SK-N-SH treated with all-trans-retinoic acid at 6 μM for 48 hours (cell line): ENCODE measurements at regions not wholly inside any gene's neighbourhood (a gene's known extent, or its start where the extent isn't known, plus 50 kb on each side); places are given as distances from the start of the nearest gene placed in this dataset.

ENCODE experiments used
- ATAC-seq: fragments of 200-7000 bp; cut with Tn5 transposase; 3 replicates; pipeline ENCODE4 v1.9.1; 2020; ENCODE audit warnings: mild to moderate bottlenecking, moderate library complexity
- ARNTL ChIP-seq: fragments of 450-650 bp; formaldehyde crosslinking; IDR thresholded peaks from 2 replicates; pipeline ENCODE4 v1.5.0; 2020; ENCODE audit warnings: low read depth, mild to moderate bottlenecking, moderate library complexity, borderline replicate concordance
- BACH2 ChIP-seq: fragments of 250-450 bp; sonication (Bioruptor Pico); IDR thresholded peaks from 2 replicates; pipeline ENCODE4 v1.9.0; 2021; ENCODE audit warnings: mild to moderate bottlenecking, borderline replicate concordance
- CSDC2 ChIP-seq: fragments of 250-450 bp; sonication (Bioruptor Pico); IDR thresholded peaks from 2 replicates; pipeline ENCODE4 v1.5.0; 2020; ENCODE audit warnings: mild to moderate bottlenecking, moderate library complexity
- ESRRG ChIP-seq: fragments of 250-450 bp; sonication (Bioruptor Pico); IDR thresholded peaks from 2 replicates; pipeline ENCODE4 v1.6.1; 2021; ENCODE audit warnings: mild to moderate bottlenecking
- GLIS3 ChIP-seq: fragments of 250-450 bp; sonication (Bioruptor Pico); IDR thresholded peaks from 2 replicates; pipeline ENCODE4 v1.5.0; 2020; ENCODE audit warnings: mild to moderate bottlenecking, moderate library complexity
- ISL1 ChIP-seq: fragments of 250-450 bp; sonication (Bioruptor Pico); IDR thresholded peaks from 2 replicates; pipeline ENCODE4 v2.1.2; 2022; ENCODE audit warnings: mild to moderate bottlenecking, moderate library complexity
- OSR1 ChIP-seq: fragments of 250-450 bp; sonication (Bioruptor Pico); IDR thresholded peaks from 2 replicates; pipeline ENCODE4 v1.8.0; 2022; ENCODE audit warnings: moderate library complexity, mild to moderate bottlenecking, inconsistent platforms
- PPARA ChIP-seq: fragments of 250-450 bp; sonication (Bioruptor Pico); IDR thresholded peaks from 2 replicates; pipeline ENCODE4 v1.5.0; 2020; ENCODE audit warnings: mild to moderate bottlenecking, borderline replicate concordance
- RARB ChIP-seq: fragments of 250-450 bp; sonication (Bioruptor Pico); IDR thresholded peaks from 2 replicates; pipeline ENCODE4 v1.8.0; 2021; ENCODE audit warnings: mild to moderate bottlenecking, moderate library complexity
- SNAI2 ChIP-seq: fragments of 250-450 bp; sonication (Bioruptor Pico); IDR thresholded peaks from 2 replicates; pipeline ENCODE4 v1.5.0; 2020; ENCODE audit warnings: mild to moderate bottlenecking, moderate library complexity
- TCF4 ChIP-seq: fragments of 250-450 bp; sonication (Bioruptor Pico); IDR thresholded peaks from 2 replicates; pipeline ENCODE4 v1.8.0; 2021; ENCODE audit warnings: mild to moderate bottlenecking, moderate library complexity, borderline replicate concordance
- TOX ChIP-seq: fragments of 250-450 bp; sonication (Bioruptor Pico); IDR thresholded peaks from 2 replicates; pipeline ENCODE4 v1.8.0; 2021; ENCODE audit warnings: mild to moderate bottlenecking, moderate library complexity, borderline replicate concordance
- ZC3H10 ChIP-seq: fragments of 250-450 bp; sonication (Bioruptor Pico); IDR thresholded peaks from 2 replicates; pipeline ENCODE4 v1.5.1; 2021; ENCODE audit warnings: mild to moderate bottlenecking, moderate library complexity
- ZFP30 ChIP-seq: fragments of 450-650 bp; formaldehyde crosslinking; IDR thresholded peaks from 2 replicates; pipeline ENCODE4 v1.5.0; 2022; ENCODE audit warnings: mild to moderate bottlenecking, moderate library complexity
- ZNF565 ChIP-seq: fragments of 450-650 bp; formaldehyde crosslinking; conservative IDR thresholded peaks from 2 replicates; pipeline ENCODE4 v1.5.0; 2020; ENCODE audit warnings: low read depth, mild to moderate bottlenecking, moderate library complexity
- ZNF70 ChIP-seq: fragments of 450-650 bp; formaldehyde crosslinking; IDR thresholded peaks from 2 replicates; pipeline ENCODE4 v1.5.0; 2020; ENCODE audit warnings: mild to moderate bottlenecking, moderate library complexity
- ZNF8 ChIP-seq: fragments of 450-650 bp; formaldehyde crosslinking; IDR thresholded peaks from 2 replicates; pipeline ENCODE4 v1.5.0; 2020; ENCODE audit warnings: mild to moderate bottlenecking, moderate library complexity
- TF ChIP-seq, protein P1 (sequence below): fragments of 250-450 bp; sonication (Bioruptor Pico); IDR thresholded peaks from 2 replicates; pipeline ENCODE4 v1.5.0; 2020; ENCODE audit warnings: mild to moderate bottlenecking, moderate library complexity
- TF ChIP-seq, protein P2 (sequence below): fragments of 250-450 bp; sonication (Bioruptor Pico); IDR thresholded peaks from 2 replicates; pipeline ENCODE4 v1.5.1; 2020; ENCODE audit warnings: low read depth, mild to moderate bottlenecking, moderate library complexity
- TF ChIP-seq, protein P3 (sequence below): fragments of 250-450 bp; sonication (Bioruptor Pico); IDR thresholded peaks from 2 replicates; pipeline ENCODE4 v1.5.1; 2021; ENCODE audit warnings: mild to moderate bottlenecking, moderate library complexity
- TF ChIP-seq, protein P4 (sequence below): fragments of 250-450 bp; sonication (Bioruptor Pico); IDR thresholded peaks from 2 replicates; pipeline ENCODE4 v1.8.0; 2021; ENCODE audit warnings: low read depth, mild to moderate bottlenecking, moderate library complexity, borderline replicate concordance
- TF ChIP-seq, protein P5 (sequence below): fragments of 250-450 bp; sonication (Bioruptor Pico); IDR thresholded peaks from 2 replicates; pipeline ENCODE4 v1.8.0; 2020; ENCODE audit warnings: mild to moderate bottlenecking, moderate library complexity, borderline replicate concordance

DNA sequence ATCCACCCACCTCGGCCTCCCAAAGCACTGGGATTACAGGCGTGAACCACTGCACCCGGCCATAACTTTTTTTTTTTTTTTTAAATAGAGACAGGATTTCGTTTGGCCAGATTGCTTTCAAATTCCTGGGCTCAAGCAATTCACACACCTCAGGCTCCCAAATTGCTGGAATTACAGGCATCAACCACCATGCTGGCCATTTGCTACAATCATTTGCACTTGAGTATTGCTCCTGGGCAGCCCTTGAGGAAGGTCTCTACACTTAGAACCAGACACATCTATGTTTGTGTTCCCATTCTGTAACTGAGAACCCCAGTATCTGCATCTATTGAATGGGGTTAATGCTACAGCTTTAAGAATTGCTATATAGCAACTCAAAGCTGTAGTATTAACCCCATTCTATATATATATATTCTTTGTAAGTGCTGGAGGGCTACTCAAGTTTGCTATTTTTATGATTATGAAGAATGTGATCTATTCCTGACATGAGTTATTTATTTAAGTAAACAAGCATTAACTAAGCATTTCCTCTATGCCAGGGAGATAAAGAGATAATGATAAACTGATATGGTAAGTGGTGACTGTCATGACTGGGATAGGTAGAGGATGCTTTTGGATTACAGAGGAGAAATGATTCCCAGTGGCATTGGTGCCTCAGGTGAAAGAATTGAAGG, 496.5 kb upstream of the TNC start:
- TF ChIP-seq, protein P1, sequence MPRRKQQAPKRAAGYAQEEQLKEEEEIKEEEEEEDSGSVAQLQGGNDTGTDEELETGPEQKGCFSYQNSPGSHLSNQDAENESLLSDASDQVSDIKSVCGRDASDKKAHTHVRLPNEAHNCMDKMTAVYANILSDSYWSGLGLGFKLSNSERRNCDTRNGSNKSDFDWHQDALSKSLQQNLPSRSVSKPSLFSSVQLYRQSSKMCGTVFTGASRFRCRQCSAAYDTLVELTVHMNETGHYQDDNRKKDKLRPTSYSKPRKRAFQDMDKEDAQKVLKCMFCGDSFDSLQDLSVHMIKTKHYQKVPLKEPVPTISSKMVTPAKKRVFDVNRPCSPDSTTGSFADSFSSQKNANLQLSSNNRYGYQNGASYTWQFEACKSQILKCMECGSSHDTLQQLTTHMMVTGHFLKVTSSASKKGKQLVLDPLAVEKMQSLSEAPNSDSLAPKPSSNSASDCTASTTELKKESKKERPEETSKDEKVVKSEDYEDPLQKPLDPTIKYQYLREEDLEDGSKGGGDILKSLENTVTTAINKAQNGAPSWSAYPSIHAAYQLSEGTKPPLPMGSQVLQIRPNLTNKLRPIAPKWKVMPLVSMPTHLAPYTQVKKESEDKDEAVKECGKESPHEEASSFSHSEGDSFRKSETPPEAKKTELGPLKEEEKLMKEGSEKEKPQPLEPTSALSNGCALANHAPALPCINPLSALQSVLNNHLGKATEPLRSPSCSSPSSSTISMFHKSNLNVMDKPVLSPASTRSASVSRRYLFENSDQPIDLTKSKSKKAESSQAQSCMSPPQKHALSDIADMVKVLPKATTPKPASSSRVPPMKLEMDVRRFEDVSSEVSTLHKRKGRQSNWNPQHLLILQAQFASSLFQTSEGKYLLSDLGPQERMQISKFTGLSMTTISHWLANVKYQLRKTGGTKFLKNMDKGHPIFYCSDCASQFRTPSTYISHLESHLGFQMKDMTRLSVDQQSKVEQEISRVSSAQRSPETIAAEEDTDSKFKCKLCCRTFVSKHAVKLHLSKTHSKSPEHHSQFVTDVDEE, result no peak
- TF ChIP-seq, protein P2, sequence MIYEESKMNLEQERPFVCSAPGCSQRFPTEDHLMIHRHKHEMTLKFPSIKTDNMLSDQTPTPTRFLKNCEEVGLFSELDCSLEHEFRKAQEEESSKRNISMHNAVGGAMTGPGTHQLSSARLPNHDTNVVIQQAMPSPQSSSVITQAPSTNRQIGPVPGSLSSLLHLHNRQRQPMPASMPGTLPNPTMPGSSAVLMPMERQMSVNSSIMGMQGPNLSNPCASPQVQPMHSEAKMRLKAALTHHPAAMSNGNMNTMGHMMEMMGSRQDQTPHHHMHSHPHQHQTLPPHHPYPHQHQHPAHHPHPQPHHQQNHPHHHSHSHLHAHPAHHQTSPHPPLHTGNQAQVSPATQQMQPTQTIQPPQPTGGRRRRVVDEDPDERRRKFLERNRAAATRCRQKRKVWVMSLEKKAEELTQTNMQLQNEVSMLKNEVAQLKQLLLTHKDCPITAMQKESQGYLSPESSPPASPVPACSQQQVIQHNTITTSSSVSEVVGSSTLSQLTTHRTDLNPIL (CRISPR knock-in tag), result no peak
- no peak for TF ChIP-seq ZNF8
- TF ChIP-seq CSDC2 (CRISPR knock-in tag), result no peak
- TF ChIP-seq SNAI2 (CRISPR knock-in tag), result no peak
- no peak for TF ChIP-seq PPARA (CRISPR knock-in tag)
- TF ChIP-seq GLIS3 (CRISPR knock-in tag), result no peak
- no peak for TF ChIP-seq ZC3H10 (CRISPR knock-in tag)
- no peak for TF ChIP-seq ARNTL
- TF ChIP-seq ISL1 (CRISPR knock-in tag), result no peak
- TF ChIP-seq ZFP30, result no peak
- TF ChIP-seq ESRRG (CRISPR knock-in tag), result no peak
- no peak for TF ChIP-seq TOX (CRISPR knock-in tag)
- TF ChIP-seq, protein P3, sequence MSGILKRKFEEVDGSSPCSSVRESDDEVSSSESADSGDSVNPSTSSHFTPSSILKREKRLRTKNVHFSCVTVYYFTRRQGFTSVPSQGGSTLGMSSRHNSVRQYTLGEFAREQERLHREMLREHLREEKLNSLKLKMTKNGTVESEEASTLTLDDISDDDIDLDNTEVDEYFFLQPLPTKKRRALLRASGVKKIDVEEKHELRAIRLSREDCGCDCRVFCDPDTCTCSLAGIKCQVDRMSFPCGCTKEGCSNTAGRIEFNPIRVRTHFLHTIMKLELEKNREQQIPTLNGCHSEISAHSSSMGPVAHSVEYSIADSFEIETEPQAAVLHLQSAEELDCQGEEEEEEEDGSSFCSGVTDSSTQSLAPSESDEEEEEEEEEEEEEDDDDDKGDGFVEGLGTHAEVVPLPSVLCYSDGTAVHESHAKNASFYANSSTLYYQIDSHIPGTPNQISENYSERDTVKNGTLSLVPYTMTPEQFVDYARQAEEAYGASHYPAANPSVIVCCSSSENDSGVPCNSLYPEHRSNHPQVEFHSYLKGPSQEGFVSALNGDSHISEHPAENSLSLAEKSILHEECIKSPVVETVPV (CRISPR knock-in tag), result no peak
- no peak for TF ChIP-seq TCF4 (CRISPR knock-in tag)
- TF ChIP-seq ZNF70, result no peak
- no peak for ATAC-seq

DNA sequence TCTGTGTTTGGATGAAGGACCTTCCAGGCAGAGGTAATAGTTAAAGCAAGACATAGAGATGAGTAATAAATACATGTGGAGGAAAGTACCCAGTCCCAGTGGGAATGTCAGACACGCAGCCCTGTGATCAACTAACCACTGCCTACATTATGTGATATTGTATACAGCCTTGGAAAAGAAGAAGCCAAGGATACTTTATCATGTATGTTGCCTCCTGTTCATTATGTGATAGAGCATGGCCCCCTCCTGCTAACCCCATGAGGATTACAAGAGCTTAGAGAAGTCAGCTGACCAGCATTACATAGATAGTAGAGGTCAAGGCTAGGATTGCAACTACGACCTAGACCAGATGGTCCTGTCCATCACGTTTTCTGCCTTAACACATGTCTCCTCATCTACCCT, 497.0 kb upstream of the TNC start:
- TF ChIP-seq, protein P1, result no peak
- no peak for TF ChIP-seq TOX (CRISPR knock-in tag)
- TF ChIP-seq OSR1, result no peak
- TF ChIP-seq, protein P4, sequence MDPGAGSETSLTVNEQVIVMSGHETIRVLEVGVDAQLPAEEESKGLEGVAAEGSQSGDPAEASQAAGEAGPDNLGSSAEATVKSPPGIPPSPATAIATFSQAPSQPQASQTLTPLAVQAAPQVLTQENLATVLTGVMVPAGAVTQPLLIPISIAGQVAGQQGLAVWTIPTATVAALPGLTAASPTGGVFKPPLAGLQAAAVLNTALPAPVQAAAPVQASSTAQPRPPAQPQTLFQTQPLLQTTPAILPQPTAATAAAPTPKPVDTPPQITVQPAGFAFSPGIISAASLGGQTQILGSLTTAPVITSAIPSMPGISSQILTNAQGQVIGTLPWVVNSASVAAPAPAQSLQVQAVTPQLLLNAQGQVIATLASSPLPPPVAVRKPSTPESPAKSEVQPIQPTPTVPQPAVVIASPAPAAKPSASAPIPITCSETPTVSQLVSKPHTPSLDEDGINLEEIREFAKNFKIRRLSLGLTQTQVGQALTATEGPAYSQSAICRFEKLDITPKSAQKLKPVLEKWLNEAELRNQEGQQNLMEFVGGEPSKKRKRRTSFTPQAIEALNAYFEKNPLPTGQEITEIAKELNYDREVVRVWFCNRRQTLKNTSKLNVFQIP (CRISPR knock-in tag), result no peak
- TF ChIP-seq PPARA (CRISPR knock-in tag), result no peak
- TF ChIP-seq ISL1 (CRISPR knock-in tag), result no peak
- no peak for TF ChIP-seq GLIS3 (CRISPR knock-in tag)
- no peak for TF ChIP-seq SNAI2 (CRISPR knock-in tag)
- no peak for TF ChIP-seq ZC3H10 (CRISPR knock-in tag)
- TF ChIP-seq BACH2, result no peak
- no peak for TF ChIP-seq ZNF565 (CRISPR knock-in tag)
- no peak for TF ChIP-seq RARB (CRISPR knock-in tag)
- TF ChIP-seq TCF4 (CRISPR knock-in tag), result no peak
- no peak for TF ChIP-seq CSDC2 (CRISPR knock-in tag)
- TF ChIP-seq, protein P2 (CRISPR knock-in tag), result no peak
- TF ChIP-seq, protein P5, sequence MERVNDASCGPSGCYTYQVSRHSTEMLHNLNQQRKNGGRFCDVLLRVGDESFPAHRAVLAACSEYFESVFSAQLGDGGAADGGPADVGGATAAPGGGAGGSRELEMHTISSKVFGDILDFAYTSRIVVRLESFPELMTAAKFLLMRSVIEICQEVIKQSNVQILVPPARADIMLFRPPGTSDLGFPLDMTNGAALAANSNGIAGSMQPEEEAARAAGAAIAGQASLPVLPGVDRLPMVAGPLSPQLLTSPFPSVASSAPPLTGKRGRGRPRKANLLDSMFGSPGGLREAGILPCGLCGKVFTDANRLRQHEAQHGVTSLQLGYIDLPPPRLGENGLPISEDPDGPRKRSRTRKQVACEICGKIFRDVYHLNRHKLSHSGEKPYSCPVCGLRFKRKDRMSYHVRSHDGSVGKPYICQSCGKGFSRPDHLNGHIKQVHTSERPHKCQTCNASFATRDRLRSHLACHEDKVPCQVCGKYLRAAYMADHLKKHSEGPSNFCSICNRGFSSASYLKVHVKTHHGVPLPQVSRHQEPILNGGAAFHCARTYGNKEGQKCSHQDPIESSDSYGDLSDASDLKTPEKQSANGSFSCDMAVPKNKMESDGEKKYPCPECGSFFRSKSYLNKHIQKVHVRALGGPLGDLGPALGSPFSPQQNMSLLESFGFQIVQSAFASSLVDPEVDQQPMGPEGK (CRISPR knock-in tag), result no peak
- no peak for TF ChIP-seq ESRRG (CRISPR knock-in tag)
- TF ChIP-seq, all 23 proteins: peak for 0
- ATAC-seq, result peak; percentile 42
